Hematopoietic multipotent progenitor cell treated with erythropoietin and hydrocortisone succinate and interleukin-3 and kit ligand, for 8 days (in vitro differentiated cells): ENCODE measurements at regions not wholly inside any gene's neighbourhood (a gene's known extent, or its start where the extent isn't known, plus 50 kb on each side); places are given as distances from the start of the nearest gene placed in this dataset.

Source experiments
- DNase-seq: peaks from one replicate; pipeline ENCODE4 v3.0.0-alpha.2; 2015

GRCh38 chr17:73785958-73786743 lies 141.9 kb upstream of the SDK2 start:
- no peak for DNase-seq

GRCh38 chr17:73787076-73788059 lies 143.1 kb upstream of the SDK2 start:
- DNase-seq = no peak

GRCh38 chr17:73788111-73788510 lies 143.9 kb upstream of the SDK2 start:
- no peak for DNase-seq

GRCh38 chr17:73791121-73791520 lies 146.9 kb upstream of the SDK2 start:
- no peak for DNase-seq

- DNase-seq = no peak
Measured at GRCh38 chr17:73791631-73792030, 147.4 kb upstream of the SDK2 start.

GRCh38 chr17:73792994-73793393 lies 148.7 kb upstream of the SDK2 start:
- no peak for DNase-seq

- DNase-seq = no peak
Measured at GRCh38 chr17:73794336-73794735, 150.1 kb upstream of the SDK2 start.

GRCh38 chr17:73795730-73796129 lies 151.5 kb upstream of the SDK2 start:
- DNase-seq = no peak

- DNase-seq = no peak
Measured at GRCh38 chr17:73797594-73798110, 153.4 kb upstream of the SDK2 start.

- no peak for DNase-seq
Measured at GRCh38 chr17:73798111-73798748, 154.0 kb upstream of the SDK2 start.

GRCh38 chr17:73799096-73799495 lies 154.9 kb upstream of the SDK2 start:
- DNase-seq = no peak

- DNase-seq = no peak
Measured at GRCh38 chr17:73799781-73800627, 155.8 kb upstream of the SDK2 start.

- no peak for DNase-seq
Measured at GRCh38 chr17:73800893-73801292, 156.6 kb upstream of the SDK2 start.

- no peak for DNase-seq
Measured at GRCh38 chr17:73801455-73802100, 157.3 kb upstream of the SDK2 start.

GRCh38 chr17:73802314-73802713 lies 158.1 kb upstream of the SDK2 start:
- no peak for DNase-seq

- no peak for DNase-seq
Measured at GRCh38 chr17:73802871-73803270, 158.6 kb upstream of the SDK2 start.

GRCh38 chr17:73803964-73804435 lies 159.8 kb upstream of the SDK2 start:
- DNase-seq = no peak

GRCh38 chr17:73806768-73807167 lies 162.5 kb upstream of the SDK2 start:
- DNase-seq = no peak

GRCh38 chr17:73813201-73813600 lies 169.0 kb upstream of the SDK2 start:
- no peak for DNase-seq

- no peak for DNase-seq
Measured at GRCh38 chr17:73814075-73814474, 169.8 kb upstream of the SDK2 start.

- no peak for DNase-seq
Measured at GRCh38 chr17:73815474-73815873, 171.2 kb upstream of the SDK2 start.
